ENCODE measurements at regions not wholly inside any gene's neighbourhood (a gene's known extent, or its start where the extent isn't known, plus 50 kb on each side); places are given as distances from the start of the nearest gene placed in this dataset.

- no peak for TF ChIP-seq CTCF (IDR thresholded peaks at IDR 0.05)
- no peak for TF ChIP-seq POLR2A (IDR thresholded peaks at IDR 0.05)
These were observed 149.9 kb downstream of the ENGASE start for GRCh38 chr17:79224476-79224875.
